GM12891 (cell line): ENCODE measurements at regions not wholly inside any gene's neighbourhood (a gene's known extent, or its start where the extent isn't known, plus 50 kb on each side); places are given as distances from the start of the nearest gene placed in this dataset.
"Not testable (repeated sequence)": the region's sequence is repeated elsewhere in the genome, so short reads cannot be mapped to it uniquely, and the experiment has no call there.

Experiments used
- DNase-seq: peaks from one replicate; pipeline ENCODE4 v3.0.0; 2011; ENCODE audit warnings: low spot score; ENCODE audit not compliant: insufficient read length
- FAIRE-seq: peaks from 2 replicates; lab custom pipeline; 2011; peaks lifted over from hg19 to GRCh38; lab: Jason Lieb, UNC
- PAX5 ChIP-seq: IDR thresholded peaks from 2 replicates; pipeline ENCODE4 v1.6.1; 2011; ENCODE audit warnings: low read length, moderate library complexity, mild to moderate bottlenecking; ENCODE audit not compliant: insufficient read depth, severe bottlenecking
- POLR2A ChIP-seq: IDR thresholded peaks from 2 replicates; pipeline ENCODE4 v1.6.1; 2011; ENCODE audit warnings: low read depth, low read length, control low read depth
- POLR2AphosphoS5 ChIP-seq: IDR thresholded peaks from 2 replicates; pipeline ENCODE4 v1.6.1; 2011; ENCODE audit warnings: low read depth, low read length, control low read depth
- POU2F2 ChIP-seq: IDR thresholded peaks from 2 replicates; pipeline ENCODE4 v1.6.1; 2011; ENCODE audit warnings: low read depth, mild to moderate bottlenecking, control low read depth, low read length, moderate library complexity
- SPI1 ChIP-seq: IDR thresholded peaks from 2 replicates; pipeline ENCODE4 v1.6.1; 2011; ENCODE audit warnings: low read depth, low read length, control low read depth
- TAF1 ChIP-seq: IDR thresholded peaks from 2 replicates; pipeline ENCODE4 v1.6.1; 2011; ENCODE audit warnings: low read depth, low read length, control low read depth

GRCh38 chr15:58309963-58310928, 121.5 kb upstream of the LIPC start:
- TF ChIP-seq TAF1 (no peak), PAX5 (no peak), POLR2A (no peak), POU2F2 (no peak), SPI1 (no peak), POLR2AphosphoS5 (no peak)
- no peak for DNase-seq
- FAIRE-seq, result no peak

GRCh38 chr15:58311556-58311955, 120.2 kb upstream of the LIPC start:
- DNase-seq (no peak), FAIRE-seq (no peak)
- no peak for TF ChIP-seq TAF1
- TF ChIP-seq POLR2AphosphoS5, result no peak
- TF ChIP-seq POLR2A, result no peak
- TF ChIP-seq PAX5, result no peak
- TF ChIP-seq POU2F2, result no peak
- no peak for TF ChIP-seq SPI1

DNA sequence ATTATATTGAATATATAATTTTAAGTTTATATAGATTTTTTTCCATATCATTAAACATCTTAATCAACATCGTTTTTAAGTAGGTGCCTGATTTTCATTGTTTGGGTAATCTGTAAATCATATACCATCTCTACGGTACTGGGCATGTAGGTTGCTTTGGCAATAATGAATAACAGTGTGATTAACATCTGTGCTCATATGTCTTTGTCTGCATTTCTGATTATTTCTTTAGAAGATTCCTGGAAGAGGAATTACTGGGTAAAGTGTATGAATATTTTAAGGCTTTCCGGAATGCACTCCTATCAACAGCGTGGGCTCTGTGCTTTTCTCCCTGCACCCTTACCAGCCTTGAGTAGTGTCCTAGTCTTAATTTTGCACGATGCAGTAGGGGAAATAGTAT, 119.8 kb upstream of the LIPC start:
- no peak for TF ChIP-seq POLR2A
- TF ChIP-seq POLR2AphosphoS5, result no peak
- no peak for TF ChIP-seq POU2F2
- no peak for TF ChIP-seq PAX5
- TF ChIP-seq TAF1, result no peak
- TF ChIP-seq SPI1, result no peak
- FAIRE-seq, result no peak
- DNase-seq, result no peak

DNA sequence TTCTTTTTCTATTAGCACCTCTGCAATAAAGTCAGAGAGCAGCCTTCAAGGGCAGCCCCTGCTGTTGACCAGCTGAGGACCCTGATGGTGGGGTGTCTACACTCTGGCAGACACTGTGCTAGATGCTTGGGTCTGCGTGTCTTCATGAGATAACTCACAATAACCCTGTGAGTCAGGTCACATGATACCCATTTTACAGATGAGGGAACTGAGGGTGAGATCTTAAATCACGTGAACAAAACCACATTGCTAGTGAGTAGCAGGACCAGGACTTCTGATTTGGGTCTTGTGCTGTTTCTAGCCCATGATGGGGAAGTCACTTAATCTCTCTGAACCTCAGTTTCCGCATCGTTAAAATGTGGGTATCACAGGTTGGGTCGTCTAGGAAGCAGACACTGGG, 118.5 kb upstream of the LIPC start:
- FAIRE-seq, result no peak

DNA sequence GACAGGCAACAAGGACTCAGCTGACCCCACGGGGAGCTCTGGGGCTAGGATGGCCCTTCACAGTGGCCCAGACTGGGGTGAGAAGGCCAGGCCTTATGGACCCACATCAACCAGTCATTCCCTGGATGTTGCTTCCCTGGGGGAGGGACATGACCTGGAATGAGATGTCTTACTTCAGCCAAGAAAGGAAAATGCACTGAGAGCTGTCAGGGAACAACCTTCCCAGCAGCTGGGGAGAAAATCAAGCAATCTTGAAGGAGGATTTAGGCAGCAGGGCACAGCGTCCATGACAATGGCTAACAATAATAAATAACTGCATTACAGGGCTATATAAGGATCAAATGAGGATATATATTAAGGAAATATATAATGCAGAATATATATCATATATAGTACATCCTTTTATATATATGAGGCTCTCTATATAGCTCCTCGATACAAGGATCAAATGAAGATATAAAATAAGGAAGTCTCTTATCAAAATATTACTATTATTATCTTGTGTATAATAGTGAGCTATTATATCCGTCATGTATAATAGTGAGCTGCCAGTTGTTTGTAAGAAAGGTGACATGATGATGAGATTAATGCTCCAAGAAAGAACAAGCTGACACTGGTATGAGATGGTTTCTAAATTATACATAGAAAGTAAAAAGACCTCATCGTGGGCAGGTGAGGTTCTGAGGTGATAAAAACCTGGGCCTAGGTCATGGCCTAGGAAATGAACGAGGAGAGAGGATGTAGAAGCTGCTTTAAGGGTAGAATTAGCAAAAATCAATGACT, 117.8 kb upstream of the LIPC start:
- no peak for DNase-seq
- no peak for FAIRE-seq
- TF ChIP-seq SPI1, result no peak
- TF ChIP-seq POU2F2, result no peak
- TF ChIP-seq POLR2A, result no peak
- TF ChIP-seq PAX5, result no peak
- no peak for TF ChIP-seq POLR2AphosphoS5
- TF ChIP-seq TAF1, result no peak

More for the DNA sequence above, 118.5 kb upstream of the LIPC start:
- no peak for DNase-seq
- TF ChIP-seq POLR2A, result no peak
- TF ChIP-seq SPI1, result no peak
- TF ChIP-seq POU2F2, result no peak
- no peak for TF ChIP-seq TAF1
- TF ChIP-seq PAX5, result no peak
- TF ChIP-seq POLR2AphosphoS5, result no peak

- TF ChIP-seq SPI1 (no peak), PAX5 (no peak), TAF1 (no peak), POLR2AphosphoS5 (no peak), POLR2A (no peak), POU2F2 (no peak)
- peak; percentile 45 for FAIRE-seq
- DNase-seq, result no peak
Observed at GRCh38 chr15:58314593-58315216, 117.1 kb upstream of the LIPC start.

DNA sequence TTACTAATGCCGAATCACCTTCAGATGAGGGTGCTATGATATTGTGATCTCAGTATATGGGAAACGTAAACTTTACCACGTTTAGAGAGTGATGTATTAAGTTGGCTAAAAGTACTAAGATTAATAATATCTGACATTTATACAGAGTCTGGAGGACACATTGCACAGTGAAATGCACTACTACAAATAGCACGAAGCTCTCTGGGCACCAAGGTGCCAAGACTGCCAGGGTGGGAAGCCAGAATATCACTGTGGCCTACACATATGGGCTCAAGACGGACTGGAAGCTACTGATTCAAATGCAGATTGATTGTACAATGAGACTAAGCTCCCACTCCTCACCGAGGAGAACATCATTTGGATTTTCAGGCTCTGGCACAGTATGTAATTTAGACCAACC, 113.3 kb upstream of the LIPC start:
- TF ChIP-seq SPI1 (no peak), PAX5 (no peak), POU2F2 (no peak), POLR2AphosphoS5 (no peak), POLR2A (no peak), TAF1 (no peak)
- no peak for FAIRE-seq

GRCh38 chr15:58321034-58321433, 110.8 kb upstream of the LIPC start:
- DNase-seq (no peak), FAIRE-seq (no peak)
- TF ChIP-seq POLR2A (no peak), TAF1 (no peak), POU2F2 (no peak), SPI1 (no peak), POLR2AphosphoS5 (no peak), PAX5 (no peak)

More for the DNA sequence above, 113.3 kb upstream of the LIPC start:
- no peak for DNase-seq

DNA sequence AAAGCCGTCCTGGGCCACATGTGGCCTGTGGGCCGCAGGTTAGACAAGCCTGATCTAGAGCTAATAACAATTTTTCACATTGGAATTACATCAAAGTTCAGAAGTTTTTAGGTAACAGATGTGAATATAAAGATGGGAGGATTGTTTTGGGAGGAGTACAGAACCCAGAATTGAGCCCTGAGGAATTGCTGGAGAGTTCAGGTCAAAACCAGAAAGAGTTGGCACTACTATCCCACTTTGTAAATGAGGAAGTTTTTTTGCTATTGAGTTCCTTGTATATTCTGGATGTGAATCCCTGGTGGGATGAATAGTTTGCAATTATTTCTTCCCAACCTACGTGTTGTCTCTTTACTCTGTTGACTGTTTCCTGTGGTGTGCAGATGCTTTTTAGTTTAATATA, 109.5 kb upstream of the LIPC start:
- no peak for TF ChIP-seq POLR2A
- FAIRE-seq, result no peak

DNA sequence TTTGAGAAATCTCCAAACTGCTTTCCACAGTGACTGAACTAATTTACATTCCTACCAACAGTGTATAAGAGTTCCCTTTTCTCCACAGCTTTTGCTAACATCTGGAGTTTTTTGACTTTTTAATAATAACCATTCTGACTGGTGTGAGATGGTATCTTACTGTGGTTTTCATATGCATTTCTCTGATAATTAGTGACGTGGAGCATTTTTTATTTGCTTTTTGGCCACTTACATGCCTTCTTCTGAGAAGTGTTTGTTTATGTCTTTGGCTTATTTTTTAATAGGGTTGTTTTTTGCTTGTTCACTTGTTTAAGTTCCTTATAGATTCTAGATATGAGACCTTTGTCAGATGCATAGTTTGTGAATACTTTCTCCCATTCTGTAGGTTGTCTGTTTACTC, 108.5 kb upstream of the LIPC start:
- DNase-seq, FAIRE-seq: not testable (repeated sequence)

More for the DNA sequence above, 109.5 kb upstream of the LIPC start:
- no peak for DNase-seq
